ENCODE measurements at regions not wholly inside any gene's neighbourhood (a gene's known extent, or its start where the extent isn't known, plus 50 kb on each side); places are given as distances from the start of the nearest gene placed in this dataset.

- no peak for TF ChIP-seq POLR2A (IDR thresholded peaks at IDR 0.05)
- TF ChIP-seq, protein P1, sequence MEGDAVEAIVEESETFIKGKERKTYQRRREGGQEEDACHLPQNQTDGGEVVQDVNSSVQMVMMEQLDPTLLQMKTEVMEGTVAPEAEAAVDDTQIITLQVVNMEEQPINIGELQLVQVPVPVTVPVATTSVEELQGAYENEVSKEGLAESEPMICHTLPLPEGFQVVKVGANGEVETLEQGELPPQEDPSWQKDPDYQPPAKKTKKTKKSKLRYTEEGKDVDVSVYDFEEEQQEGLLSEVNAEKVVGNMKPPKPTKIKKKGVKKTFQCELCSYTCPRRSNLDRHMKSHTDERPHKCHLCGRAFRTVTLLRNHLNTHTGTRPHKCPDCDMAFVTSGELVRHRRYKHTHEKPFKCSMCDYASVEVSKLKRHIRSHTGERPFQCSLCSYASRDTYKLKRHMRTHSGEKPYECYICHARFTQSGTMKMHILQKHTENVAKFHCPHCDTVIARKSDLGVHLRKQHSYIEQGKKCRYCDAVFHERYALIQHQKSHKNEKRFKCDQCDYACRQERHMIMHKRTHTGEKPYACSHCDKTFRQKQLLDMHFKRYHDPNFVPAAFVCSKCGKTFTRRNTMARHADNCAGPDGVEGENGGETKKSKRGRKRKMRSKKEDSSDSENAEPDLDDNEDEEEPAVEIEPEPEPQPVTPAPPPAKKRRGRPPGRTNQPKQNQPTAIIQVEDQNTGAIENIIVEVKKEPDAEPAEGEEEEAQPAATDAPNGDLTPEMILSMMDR (IDR thresholded peaks at IDR 0.05 in 4 of 5, conservative IDR thresholded peaks at IDR 0.05 in 1 of 5), result no peak
These were observed 235.7 kb upstream of the HAND2 start for GRCh38 chr4:173765751-173766150.
